GM11168 (cell line): ENCODE measurements at regions not wholly inside any gene's neighbourhood (a gene's known extent, or its start where the extent isn't known, plus 50 kb on each side); places are given as distances from the start of the nearest gene placed in this dataset.

Experiments
- in situ Hi-C: fragments of 300-500 bp; cut with MboI; formaldehyde crosslinking; loops from one replicate; pipeline ENCODE4 v1.12.0; 2022; ENCODE audit warnings: low sequenced_read_pairs; ENCODE audit not compliant: unreplicated experiment

DNA sequence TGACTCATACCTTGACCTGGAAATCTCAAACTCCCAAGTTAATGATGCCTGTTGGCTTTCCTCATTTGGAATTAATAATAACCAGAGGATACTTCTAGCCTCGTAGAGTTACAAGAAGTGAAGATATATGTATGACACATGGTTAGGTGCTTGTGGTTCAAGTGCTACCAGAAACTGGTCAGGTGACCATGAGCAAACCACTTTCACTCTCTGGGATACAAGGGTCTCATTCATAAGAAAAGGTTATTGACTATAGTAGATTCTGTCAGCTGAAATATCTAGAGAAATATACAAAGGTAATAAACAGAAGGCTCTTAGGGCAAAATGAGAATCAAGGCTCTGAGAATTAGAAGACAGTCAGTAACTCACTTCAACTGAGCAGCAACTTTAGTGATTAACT, 233.3 kb downstream of the KCNA4 start:
- in situ Hi-C loops = no loop called here

DNA sequence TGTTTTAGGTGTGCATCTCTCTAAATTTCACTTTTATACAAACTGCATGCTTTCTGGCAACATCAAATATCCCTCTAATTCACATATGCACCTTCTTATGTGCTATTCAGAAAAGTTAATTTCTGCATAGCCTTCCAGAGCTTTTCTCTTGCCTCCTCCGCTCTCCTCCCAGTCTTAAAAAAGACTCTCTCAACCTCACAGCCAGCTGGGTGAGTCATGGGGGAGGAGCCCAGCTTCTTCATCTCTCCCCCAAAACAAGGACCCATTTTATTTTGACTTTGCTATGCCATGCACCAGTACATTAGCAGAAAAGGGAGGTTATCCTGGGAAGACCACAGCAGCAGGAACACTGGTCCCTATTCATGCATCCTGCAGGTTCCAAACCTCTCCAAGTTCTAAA, 234.4 kb downstream of the KCNA4 start:
- in situ Hi-C loops = no loop called here

DNA sequence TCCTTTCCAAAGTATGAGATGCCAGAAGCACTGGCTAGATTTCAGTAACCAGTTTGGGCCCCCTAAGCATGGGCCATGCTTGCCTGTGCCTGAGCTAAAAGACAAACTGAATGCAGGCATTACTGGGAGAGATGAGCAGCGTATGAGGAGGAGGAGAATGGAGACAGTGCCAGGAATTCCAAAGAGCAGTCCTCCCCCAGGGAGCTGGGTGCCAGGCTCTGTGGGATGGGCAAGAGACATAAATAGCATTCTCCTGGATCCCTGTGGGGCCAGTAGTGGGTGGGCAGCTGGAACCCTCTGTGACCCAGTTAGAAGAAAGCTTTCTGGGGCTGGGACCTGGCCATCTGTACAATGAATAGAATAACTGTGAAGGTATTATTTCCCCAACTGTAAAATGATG, 235.6 kb downstream of the KCNA4 start:
- in situ Hi-C loops = no loop called here

DNA sequence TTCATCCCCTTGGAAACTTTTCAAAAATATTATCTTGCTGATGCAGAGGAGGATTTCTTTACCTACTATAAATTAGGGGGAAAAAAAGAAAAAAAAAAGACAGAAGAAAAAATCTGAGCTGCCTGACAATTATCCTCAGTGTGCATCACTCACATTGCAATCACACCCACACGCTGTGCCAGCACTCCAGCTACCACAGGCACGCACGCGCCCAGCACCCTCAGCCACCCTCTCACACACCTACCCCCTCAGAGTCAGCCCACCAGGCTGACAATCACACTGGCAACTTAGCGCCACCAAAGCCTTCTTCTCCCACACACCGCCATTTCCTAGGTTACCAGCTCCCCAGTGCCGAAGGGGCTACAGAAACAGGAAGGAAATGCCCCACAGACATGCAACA, 236.1 kb downstream of the KCNA4 start:
- in situ Hi-C loops = no loop called here

DNA sequence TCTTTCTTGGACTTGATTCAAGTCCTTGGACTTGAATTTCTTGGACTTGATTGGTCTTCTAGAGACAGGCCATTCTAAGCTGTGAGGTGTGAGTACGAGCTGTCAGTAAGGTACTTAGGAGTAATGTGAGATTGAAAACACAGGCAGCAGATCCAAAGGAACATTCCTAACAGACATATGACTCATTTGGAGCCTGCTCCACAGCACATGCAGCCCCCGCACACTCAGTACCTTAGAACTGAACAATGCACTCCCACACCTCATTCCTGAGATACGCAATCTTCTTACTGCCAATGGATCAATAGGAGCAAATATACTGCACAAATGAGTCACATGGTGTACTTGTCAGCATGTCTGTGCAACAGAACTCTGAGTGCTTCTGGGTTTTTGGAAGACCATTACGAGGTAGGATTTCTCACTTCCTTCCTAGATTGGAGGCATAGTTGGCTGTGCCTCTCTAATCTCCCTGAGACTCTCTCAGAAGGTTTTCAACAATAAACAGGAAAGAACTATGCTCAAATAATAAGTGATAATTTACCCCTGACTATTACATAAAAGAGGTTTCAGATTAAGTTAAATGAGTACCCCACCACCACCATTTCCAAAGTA, 243.1 kb downstream of the KCNA4 start:
- in situ Hi-C loops = no loop called here

DNA sequence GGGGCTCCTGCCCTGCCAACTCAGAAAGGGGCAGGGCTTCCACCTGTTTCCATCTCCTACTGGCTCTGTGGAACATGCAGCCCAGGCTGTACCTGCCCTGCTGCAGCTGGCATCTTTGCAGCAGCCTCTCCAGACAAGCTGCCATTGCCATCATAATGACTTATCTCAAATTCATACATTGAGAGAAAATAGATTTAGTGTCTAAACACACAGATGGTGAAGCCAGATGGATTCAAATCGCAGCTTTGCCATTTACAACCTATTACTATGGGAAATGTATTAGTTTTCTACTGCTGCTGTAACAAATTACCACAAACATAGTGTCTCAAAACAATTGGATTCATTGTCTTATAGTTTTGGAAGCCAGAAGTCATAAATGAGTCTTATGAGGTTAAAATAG, 260.0 kb downstream of the KCNA4 start:
- in situ Hi-C loops = no loop called here

DNA sequence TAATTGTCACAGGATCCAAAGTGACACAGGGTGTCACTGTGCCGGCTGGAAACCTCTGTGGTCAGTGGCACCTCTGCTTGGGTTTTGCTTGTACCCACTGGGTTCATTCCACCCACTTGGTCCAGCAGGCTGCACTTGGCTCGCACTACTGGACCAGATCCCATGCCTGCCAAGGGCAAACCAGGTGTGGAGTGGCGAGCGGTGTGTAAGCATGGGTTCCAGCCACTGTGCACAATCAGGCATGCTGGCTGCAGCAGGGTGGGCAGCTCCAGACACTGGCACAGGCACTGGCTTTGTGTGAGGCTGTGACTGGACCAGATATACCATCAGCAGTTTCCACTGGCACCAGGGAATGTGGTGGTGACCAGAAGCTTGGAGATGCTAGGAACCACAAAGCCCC, 261.4 kb downstream of the KCNA4 start:
- in situ Hi-C loops = no loop called here

DNA sequence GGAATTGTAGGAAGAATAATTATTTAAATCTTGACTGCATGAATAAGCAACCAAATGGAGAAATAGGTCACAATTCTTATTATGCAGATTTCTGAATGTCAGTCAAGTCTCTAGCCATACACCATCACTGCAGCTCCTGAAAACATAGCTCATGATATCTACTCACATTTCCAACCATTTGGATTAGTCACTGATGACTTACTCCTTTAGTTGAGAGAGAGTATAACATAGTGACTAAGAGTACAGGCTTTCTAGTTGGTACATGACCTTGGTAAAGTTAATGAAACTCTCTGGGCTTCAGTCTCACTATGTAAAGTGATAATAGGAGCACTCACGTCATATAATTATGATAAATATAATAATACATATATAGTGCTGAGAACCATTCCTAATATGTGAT, 265.2 kb downstream of the KCNA4 start:
- in situ Hi-C loops = no loop called here

DNA sequence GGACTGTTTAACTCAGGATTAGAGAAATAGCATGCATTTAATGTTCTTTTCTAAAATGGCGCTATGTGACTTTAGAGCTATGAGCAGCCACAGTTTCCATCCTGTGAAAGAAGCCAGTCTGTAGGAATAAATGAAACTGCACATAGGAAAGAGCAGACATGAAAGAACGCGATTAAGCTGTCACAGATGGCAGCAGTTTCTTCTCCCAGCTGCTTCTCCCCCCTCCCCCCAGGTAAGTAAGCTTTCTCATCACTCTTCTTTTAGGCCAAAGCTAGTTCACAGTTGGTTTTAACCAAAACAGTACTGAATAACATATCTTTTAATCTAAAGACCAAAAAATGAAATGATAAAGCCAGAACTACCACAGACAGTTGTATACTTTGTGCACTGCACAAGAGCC, 266.4 kb downstream of the KCNA4 start:
- in situ Hi-C loops = no loop called here

DNA sequence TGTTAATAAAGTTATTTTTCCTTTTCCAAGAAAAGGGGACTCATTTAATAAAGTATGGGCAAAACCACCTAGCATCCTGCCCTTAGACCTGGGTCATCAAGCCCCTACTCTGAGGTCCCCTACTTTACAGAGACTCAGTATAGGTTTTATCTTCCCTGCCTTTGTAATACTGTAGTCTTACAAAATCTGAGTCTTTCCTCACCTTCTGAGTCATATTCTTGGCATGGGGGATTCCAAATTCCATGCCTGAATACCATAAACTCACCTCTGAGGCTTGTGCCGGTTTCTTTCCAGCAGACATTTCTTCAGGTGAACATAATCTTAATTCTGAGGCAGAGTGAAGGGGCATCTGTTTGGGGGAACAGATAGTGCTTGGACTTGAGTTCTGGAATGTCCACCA, 282.5 kb downstream of the KCNA4 start:
- in situ Hi-C loops = no loop called here

DNA sequence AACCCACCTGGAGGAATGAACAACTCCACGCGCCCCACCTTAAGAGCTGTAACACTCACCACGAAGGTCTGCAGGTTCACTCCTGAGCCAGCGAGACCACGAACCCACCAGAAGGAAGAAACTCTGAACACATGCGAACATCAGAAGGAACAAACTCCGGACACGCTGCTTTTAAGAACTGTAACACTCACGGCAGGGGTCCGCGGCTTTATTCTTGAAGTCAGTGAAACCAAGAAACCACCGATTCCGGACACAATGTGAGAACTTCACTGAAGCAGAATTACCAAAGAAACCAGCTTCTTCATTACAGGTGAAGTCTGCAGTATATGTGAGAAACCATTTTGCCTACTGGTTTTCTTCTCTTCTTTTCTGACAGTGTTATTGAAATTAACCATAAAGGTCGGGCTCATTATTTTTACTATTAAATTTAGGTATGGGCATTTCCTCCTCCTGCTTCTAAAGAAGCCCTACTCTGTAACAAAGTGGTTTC, 303.0 kb downstream of the KCNA4 start:
- in situ Hi-C loops = no loop called here

DNA sequence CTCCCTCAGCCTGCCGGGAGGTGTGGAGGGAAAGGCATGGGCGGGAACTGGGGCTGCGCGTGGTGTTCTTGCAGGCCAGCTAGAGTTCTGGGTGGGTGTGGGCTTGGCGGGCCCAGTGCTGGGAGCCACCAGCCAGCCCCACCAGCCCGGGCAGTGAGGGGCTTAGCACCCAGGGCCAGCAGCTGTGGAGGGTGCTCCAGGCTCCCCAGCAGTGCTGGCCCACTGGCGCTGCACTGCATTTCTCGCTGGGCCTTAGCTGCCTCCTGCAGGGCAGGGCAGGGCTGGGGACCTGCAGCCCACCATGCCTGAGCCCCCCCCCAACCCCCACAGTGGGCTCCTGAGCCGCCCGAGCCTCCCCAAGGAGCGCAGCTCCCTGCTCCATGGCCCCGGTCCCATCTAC, 304.2 kb downstream of the KCNA4 start:
- in situ Hi-C loops = no loop called here

DNA sequence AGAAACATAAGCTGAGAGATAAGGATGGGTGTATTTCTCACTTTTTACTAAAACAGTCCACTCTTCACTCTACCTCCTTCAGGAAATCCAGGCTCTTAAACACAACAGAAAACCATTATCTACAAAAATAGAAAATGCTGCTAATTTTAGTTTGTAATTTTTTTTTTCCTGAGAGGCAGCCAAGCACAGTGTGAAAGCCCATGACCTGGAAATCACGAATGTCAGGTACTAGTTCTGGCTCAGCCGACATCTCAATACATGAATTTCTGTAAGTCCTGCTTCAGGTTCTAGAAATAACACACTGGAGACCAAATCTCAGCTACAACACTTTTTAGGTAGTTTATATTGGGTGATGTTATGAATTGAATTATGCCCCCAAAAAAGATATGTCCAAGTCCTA, 308.9 kb downstream of the KCNA4 start:
- in situ Hi-C loops = no loop called here

DNA sequence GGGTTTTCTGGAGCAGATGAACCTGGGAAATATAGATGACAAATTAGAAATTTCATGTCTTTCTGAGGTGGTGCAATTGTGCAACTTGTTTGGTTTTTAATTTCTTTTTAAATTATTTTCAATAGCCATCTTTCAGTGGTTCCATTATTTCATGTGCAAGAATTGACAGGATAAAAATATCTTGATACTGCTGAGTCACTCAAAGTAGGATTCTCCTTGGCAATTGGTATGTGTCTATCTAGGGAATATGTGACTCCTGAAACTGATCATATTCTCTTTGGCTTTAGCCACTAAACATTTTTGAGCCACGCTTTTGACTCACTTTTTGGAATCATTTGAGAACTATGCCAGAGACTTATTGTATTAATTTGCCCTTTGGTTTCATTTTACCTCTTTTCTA, 331.5 kb downstream of the KCNA4 start:
- in situ Hi-C loops = no loop called here

DNA sequence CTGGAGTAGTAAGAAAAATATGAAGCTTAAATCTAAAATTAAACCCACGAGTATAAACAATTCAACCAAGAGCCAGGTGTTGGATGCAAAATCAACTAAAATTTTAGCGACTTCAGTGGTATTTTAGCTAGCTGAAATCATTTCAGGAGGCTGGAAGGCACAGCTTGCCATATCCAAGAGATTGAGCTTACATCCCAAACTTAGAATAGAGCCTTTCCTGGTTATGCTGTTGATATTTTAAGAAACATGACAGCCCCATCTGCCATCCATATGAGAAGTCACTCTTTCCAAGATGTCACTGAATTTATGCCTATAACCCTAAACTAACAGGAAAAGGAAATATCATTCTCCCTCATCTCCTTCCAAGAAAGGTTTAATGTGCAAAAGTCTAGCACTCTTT, 334.0 kb downstream of the KCNA4 start:
- in situ Hi-C loops = no loop called here

DNA sequence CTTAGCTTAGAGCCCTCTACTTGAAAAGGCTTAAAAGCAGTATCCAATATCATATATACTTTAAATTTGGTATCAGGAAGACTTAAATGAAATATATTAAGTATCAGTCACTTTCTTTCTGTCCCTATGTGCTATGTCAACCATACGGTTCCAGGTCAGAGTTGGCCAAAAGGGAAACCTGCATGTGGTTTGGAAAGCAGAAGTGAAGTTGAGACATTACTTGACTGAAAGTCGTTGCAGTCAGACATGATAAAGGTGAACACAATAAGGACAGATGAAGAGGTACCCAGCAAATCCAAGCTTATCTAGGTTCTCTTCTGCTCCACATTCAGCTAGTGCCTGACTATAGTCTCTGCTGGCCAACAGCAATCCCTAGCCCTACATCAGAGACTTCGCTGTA, 336.8 kb downstream of the KCNA4 start:
- in situ Hi-C loops = no loop called here

DNA sequence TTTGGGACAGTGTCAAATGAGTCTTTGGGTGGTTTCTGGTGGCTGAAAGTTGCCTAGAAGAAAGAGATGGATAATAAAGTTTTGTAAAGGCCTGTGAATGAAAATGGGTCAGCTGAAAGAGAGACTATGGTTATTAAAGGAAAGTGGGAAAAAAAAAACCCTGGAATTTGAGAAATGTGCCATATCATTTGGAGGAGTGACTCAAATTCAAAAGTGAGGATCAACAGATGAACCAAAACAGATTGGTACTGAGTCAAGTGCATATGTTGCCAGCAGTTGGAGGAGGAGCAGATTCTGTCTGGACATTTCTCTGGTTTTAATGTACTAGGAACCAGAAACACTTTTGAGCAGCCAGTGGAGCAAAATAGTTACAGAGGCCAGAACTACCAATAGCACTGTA, 339.8 kb downstream of the KCNA4 start:
- in situ Hi-C loops = no loop called here

DNA sequence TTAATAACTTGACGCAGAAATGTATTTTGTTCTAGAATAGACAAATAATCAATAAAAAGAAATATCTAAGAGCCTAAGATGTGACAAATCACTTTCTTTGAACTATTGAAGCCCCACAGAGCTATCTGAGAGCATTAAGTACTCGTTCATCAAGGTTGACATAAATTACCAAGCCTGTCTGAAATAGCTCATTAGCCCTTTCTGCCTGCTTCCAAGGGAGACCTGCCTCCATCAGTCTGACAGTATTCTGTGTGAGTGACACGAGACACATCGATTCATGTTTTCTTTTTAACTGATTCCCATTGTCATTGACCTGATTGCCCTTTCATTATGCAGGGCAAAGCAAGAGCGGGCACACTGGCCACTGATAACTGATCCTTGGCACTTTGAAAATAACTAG, 347.5 kb downstream of the KCNA4 start:
- in situ Hi-C loops = no loop called here

DNA sequence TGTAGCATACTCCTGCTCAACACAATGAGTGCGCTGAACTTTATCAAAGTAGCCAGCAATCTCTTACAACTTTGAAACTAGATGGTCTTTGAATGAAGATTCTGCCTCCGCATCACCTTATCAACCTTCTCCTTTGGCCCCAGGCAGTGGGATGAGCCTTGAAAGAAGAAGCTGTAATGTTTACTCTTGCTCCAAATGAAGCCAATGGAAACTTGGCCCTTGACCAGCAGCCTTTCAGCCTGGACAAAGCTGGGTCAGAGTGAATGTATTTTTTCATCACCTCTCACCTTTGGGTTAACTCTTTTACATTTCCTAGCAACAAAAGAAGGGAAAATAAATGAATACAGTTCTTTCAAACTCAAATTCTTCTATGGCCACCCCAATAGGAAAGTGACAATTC, 359.1 kb downstream of the KCNA4 start:
- in situ Hi-C loops = no loop called here

DNA sequence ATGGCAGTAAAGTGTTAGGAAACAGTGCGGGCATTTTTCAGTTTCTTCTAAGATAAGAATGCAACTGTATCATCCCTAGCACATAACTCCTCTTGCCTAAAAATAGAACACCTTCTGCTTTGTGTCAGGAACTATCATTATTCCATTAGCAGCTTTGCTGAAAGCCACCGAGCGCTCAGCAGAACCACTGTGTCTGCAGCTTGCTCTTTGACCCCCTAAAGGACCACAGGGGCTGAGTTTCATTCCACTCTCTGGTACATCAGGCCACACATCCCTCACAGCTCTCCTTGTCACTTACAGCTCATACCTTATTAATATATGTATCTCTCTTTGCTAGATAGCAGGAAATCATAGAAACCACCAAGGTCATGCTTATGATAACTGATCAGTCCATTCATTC, 360.2 kb downstream of the KCNA4 start:
- in situ Hi-C loops = no loop called here

DNA sequence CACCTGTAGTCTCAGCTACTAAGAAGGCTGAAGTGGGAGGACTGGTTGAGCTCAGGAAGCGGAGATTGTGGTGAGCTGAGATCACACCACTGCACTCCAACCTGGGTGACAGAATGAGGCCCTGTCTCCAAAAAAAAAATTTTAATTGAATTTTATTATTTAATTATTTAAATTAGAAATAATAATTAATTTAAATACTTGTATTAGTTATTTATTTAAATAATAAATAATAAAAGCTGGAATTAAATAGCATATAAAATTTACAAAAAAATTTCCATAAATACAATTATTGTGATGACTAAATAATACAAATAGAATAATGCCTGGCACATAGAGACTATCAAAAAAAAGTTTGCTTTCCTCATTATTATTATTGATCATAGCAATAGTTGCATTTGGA, 371.5 kb downstream of the KCNA4 start:
- in situ Hi-C loops = no loop called here

DNA sequence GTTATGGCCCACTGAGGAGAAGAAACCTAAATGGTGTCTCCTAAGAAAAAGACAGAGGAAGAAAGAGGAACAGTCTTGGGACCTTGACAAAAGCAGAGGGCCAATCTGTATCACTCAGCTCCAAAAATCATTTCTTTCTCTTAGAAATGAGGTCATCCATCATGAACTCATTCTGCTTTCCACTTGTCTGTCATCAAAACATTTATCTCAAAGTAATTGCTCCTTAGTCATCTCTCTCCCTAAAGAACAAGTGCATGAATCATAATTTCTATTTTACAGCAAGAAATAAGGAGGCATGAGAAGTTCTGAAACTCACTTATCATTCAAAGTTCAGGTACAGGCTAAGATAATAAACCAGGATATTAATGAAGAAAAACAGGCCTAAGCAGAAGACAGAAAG, 375.6 kb downstream of the KCNA4 start:
- in situ Hi-C loops = no loop called here

DNA sequence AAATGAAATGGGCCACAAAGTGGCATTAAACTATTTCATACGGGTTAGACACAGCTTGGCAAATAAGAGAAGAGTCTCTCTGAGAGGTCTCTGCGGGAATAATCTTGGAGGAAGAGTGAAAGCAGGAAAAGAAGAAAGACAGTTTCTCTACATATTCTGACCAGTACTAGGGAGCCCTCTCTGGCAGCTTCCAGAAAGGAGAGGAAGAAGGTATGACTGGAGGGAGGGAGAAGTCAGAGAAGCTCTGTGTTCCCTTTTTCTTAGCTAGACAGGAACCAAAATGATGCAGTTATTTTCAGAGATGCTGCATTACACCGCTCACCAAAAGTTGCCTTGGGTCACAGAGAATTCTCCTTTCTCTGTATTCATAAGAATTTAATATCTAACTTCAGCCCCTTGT, 382.1 kb downstream of the KCNA4 start:
- in situ Hi-C loops = no loop called here
